Epidermal melanocyte (primary cell): ENCODE measurements at regions not wholly inside any gene's neighbourhood (a gene's known extent, or its start where the extent isn't known, plus 50 kb on each side); places are given as distances from the start of the nearest gene placed in this dataset.

Experiments
- DNase-seq: peaks from one replicate; pipeline ENCODE4 v3.0.0; 2011; ENCODE audit warnings: low spot score; ENCODE audit not compliant: insufficient read length

GRCh38 chr2:9085353-9085752, 81.9 kb upstream of the MBOAT2 start:
- no peak for DNase-seq

DNA sequence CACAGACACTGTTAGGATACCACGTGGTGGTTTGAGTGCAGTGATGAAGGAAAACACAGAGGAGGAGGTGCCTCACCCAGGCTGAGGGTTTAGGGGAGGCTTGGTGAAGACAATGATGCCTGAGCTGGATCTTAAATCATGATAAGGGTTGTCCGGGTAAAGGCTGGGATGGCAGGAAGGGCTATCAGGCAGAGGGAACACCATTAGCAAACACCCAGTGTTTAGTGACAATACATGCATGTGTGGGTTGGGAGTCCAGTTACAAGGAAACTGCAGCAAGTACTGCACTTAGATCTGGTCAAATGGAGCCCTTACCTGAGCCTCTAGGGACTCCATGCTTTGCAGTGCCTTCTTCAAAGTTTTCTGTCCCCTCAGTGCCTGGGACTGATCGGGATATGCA, 79.8 kb upstream of the MBOAT2 start:
- DNase-seq: no peak

DNA sequence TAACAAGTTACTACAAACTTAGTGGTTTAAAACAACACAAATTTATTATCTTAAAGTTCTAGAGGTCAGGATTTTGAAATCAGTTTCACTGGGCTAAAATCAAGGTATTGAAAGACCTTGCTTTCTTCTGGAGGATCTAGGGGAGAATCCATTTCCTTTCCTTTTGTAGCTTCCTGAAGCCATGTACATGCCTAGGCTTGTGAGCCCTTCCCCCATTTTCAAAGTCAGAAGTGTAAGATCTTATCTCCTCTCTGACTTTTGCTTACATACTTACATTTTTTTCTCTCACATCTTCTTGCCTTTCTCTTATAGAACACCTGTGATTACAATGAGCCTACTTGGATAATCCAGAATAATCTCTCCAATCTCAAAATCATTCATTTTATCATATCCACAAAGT, 78.7 kb upstream of the MBOAT2 start:
- DNase-seq: no peak

- DNase-seq: no peak
Measured at GRCh38 chr2:9081750-9082149, 78.3 kb upstream of the MBOAT2 start.

DNA sequence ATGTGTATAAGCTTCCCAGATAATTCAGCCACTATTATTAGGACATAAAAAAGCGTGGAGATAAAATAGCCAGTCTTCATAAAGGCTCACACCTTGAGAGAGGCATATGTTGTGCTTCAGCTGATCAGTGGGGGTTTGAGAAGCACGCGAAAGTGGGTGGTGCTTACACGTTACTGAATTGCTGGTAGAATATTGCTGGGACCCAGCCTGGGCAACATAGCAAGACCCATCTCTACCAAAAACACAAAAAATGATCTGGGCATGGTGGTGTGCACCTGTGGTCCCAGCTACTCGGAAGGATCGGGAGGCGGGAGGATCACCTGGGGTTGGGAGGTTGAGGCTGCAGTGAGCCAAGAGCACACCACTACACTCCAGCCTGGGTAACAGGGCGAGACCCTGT, 74.9 kb upstream of the MBOAT2 start:
- no peak for DNase-seq

- DNase-seq: no peak
Measured at GRCh38 chr2:9077691-9078090, 74.2 kb upstream of the MBOAT2 start.

DNA sequence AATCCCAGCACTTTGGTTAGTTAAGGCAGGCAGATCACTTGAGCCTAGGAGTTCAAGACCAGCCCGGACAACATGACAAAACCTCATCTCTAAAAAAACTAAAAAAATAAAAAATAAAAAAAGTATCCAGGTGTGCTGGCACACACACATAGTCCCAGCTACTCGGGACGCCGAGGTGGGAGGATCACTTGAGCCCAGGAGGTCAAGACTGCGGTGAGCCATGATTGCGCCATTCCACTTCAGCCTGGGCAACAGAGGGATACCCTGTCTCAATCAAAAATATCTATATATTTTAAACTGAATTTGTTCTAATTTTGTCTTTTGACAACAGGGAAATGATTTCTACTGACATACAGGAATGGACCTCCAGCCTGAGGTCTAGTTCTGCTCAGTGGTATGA, 73.3 kb upstream of the MBOAT2 start:
- DNase-seq: no peak

- DNase-seq: no peak
Measured at GRCh38 chr2:9076210-9076609, 72.7 kb upstream of the MBOAT2 start.

GRCh38 chr2:9074930-9075329, 71.4 kb upstream of the MBOAT2 start:
- DNase-seq: no peak

DNA sequence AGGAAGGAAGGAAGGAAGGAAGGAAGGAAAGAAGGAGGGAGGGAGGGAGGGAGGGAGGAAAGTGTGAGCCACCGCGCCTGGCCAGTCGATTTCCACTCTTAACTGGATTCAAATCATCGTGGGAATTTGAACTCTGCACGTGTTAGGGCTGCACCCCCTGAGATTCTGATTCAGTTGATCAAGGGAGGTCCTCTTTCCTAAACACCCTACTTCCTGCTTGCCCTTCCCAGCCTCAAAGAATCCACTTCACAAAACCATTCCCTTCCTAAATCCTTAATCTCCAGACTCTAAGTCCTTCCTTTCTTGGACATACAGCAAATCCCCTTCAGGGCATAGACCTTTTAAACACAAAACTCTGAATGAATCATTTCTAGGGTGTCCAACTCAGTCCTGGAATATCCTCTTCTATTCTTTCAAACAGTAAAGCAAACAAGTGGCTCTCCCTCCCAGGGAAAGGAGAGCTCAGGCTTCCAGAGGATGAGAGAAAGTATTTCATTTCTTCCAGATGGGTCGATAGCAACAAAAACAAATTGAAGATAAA, 68.2 kb upstream of the MBOAT2 start:
- no peak for DNase-seq

DNA sequence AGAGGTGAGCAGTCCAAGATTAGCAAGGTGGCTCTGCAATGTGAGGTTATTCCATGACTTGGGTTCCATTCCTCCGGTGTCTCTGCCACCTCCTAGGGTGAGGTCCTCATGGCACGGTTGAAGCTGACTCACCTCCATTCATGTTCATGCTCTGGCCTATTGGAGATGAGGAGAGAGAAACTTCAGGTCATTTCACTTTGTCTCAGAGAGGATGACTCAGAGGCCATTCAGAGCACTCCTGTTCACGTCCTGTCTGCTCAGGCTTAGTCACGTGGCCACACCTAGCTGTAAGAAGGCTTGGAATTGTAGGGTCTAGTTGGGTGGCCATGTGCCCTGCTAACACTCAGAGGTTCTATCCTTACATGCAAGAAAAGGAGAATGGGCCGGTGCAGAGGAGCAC, 67.5 kb upstream of the MBOAT2 start:
- DNase-seq: no peak

DNA sequence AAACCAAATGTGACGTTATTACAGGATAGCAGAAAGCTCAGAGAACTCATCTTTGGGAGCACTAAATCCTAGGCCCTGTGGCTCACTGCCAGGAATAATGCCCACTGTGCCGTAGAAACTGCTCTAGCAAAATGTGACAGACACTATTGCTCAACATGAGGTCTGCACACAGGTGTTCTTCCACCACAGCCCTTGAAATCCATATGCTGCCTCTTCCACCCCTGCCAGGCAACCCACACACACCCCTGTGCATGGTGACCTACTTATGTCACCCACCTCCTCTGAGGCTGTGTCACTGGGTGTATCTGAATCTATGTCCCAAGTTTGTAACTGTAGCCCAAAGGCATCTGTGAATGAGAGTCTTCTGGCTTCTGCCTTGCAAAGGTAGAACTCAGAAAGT, 66.1 kb upstream of the MBOAT2 start:
- no peak for DNase-seq

GRCh38 chr2:9065901-9066300, 62.4 kb upstream of the MBOAT2 start:
- DNase-seq: no peak

DNA sequence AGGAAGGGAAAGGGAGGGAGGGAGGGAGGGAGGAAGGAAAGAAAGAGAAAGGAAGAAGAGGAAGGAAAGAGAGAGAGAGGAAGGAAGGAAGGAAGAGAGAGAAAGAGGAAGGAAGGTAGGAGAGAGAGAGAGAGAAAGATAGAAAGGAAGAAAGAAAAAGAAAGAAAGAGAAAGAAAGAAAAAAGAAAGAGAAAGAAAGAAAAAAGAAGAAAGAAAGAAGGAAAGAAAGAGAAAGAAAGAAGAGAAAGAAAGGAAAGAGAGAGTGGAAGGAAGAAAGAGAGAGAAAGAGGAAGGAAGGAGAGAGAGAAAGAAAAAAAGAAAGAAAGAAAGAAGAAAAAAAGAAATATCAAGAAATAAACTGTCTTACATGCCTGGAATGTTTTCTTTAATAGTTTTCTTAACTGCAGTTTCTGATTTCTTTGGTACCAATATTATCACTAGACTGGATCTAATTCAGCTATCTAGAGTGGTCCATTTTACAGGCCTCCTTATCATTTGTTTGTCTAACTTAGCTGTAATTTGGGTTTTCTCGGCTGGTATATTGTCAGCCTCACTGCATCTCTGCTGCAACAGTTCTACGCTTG, 59.6 kb upstream of the MBOAT2 start:
- DNase-seq: no peak

DNA sequence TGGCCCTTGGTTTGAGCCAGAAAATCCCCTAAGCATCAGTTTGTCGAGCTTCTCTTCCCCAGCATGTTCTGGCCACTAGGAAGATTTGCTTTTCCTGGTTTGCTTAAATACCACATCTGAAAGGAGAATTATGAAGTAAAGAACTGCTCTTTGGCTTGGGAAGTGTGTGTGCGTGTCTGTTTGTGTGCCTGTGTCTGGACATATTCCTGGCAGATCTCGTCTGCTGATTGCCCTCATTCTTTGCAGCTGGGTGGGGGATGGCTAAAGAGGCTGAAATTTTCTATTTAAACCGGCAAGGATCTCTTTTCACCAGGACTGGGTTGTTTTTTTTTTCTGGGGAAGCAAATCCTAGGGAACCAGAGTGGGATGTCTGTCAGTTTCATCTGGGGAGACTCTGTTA, 57.3 kb upstream of the MBOAT2 start:
- no peak for DNase-seq

- no peak for DNase-seq
Measured at GRCh38 chr2:9057939-9058761, 54.7 kb upstream of the MBOAT2 start.

GRCh38 chr2:9055471-9055870, 52.0 kb upstream of the MBOAT2 start:
- DNase-seq: no peak

DNA sequence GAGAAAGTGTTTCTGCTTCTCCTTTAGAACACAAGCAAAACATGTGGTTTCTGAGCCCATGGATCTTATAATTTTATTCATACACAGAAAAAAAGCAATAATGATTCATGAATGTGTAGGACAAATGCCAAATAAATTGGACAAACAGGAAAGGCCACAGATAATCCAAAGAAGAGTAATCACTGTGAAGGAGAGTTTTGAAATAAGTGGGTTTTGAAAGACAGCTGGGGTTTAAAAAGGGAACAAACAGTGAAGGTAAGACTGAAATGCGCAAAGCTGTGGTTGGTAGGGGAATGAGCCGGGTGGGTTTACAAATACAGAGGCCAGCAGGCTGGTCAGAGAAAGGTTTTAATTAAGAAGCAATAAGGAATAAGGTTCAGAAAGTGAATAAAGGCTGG, 50.0 kb upstream of the MBOAT2 start:
- DNase-seq: no peak
